HG02885 (cell line): ENCODE measurements at regions not wholly inside any gene's neighbourhood (a gene's known extent, or its start where the extent isn't known, plus 50 kb on each side); places are given as distances from the start of the nearest gene placed in this dataset.
"Not testable (repeated sequence)": the region's sequence is repeated elsewhere in the genome, so short reads cannot be mapped to it uniquely, and the experiment has no call there.

ENCODE experiments used
- ATAC-seq: cut with Tn5 transposase; IDR thresholded peaks from one replicate; pipeline ENCODE4 v1.9.1; 2021; ENCODE audit warnings: mild to moderate bottlenecking; ENCODE audit not compliant: unreplicated experiment, poor library complexity

- no peak for ATAC-seq
Measured at GRCh38 chr1:56286956-56287355, 292.4 kb downstream of the PLPP3 start.

- no peak for ATAC-seq
Measured at GRCh38 chr1:56286506-56286905, 292.9 kb downstream of the PLPP3 start.

DNA sequence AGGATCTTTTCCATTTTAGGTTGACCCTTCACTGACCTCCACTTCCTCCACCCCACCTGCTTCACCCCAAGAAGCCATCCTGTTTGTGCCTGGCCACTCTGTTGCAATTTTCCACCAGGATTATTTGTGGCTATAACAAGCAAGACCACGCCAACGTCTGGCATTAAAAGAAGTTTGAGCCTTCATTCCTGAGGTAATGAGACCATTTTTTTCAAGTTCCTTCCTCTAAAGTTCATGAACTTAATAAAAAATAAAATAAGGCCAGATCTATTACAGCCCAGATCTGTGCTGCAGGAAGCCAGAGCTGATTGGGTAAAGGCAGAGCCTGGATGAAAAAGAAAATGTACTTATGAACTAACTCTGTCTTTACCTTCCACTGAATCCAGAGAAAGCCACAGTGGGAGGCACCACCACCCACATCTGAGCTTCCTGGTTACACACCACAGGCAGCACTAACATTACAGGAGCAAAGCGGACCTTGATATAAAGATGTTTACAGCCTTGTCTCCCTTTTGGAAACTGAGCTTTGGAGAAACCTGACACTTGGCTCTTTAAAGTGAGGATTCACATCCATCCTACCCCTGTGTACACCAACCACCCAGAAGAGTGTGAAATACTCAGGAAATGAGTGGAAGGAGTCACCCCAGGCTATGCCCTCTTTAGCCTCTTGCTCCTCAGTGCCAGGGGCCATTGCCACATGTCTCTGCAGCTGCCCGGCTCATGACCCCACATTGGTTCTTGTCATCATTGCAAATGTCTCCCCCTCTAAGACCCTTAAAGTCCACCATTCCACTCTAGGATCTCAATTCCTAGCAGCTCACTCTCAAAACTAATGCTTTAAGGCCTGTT lies 293.6 kb downstream of the PLPP3 start:
- ATAC-seq = no peak

DNA sequence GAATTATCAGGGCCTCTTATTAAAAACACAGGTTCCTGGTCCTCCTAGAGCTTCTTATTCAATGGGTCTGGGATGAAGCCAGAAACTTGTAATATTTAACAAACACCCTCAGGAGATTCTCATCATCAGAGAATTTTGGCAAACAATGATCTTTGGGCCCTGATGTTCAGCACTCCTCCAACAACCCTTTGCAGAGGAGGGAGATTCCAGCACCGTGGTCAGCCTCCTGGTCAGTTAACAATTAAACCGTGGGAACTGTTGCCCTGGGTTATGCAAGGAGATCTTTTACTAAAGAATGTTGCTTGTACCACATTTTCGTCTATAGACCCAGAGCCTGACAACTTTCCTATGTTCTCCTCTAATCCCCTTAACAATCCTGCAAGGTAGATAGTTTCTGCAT lies 294.4 kb downstream of the PLPP3 start:
- ATAC-seq = no peak

DNA sequence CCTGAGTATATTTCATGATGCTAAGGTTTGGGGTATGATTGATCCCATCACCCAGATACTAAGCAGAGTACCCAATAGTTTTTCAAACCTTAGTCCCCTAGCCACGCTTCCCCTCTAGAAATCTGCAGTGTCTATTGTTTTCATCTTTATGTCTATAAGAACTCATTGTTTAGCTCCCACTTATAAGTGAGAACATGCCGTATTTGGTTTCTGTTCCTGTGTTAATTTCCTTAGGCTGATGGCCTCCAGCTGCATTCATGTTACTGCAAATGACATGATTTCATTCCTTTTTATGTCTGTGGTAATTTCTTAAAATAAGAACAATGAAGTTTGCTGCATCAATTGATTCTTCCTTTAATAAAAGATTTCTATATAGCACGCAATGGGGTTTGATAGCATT lies 301.3 kb downstream of the PLPP3 start:
- ATAC-seq = no peak

DNA sequence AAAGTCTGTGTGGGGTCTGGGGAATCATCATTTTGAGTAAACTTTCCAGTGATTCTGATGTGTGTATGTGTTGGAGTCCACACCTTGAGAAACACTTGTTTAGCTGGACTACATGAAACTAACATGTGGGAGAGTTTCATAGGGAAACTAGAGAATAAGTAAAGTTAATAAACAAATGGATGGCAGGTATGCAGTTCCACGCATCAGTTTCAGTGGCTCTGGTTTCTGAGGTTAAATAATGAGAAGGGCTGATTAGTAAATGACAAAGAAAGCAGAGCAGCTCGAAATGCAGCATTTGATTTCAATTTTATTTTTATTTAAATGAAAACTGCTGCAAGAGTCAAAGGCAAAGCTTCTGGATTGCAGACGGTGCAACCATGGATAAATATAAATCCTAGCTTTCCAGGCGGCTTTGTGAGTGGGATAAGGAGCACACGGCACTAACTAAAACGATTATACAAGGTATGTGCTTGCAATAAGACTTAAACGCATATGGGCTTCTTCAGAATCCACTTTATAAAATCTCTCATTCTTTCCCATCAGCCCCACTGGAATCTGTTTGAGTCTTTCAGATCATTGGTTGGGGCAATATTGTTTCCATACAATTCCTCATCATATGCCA lies 310.7 kb downstream of the PLPP3 start:
- ATAC-seq = no peak

GRCh38 chr1:56267611-56268010 lies 311.8 kb downstream of the PLPP3 start:
- ATAC-seq = no peak

GRCh38 chr1:56266359-56266758 lies 313.0 kb downstream of the PLPP3 start:
- ATAC-seq = no peak

GRCh38 chr1:56265216-56265615 lies 314.1 kb downstream of the PLPP3 start:
- no peak for ATAC-seq

GRCh38 chr1:56263908-56264307 lies 315.5 kb downstream of the PLPP3 start:
- ATAC-seq = no peak

GRCh38 chr1:56258371-56258770 lies 321.0 kb downstream of the PLPP3 start:
- ATAC-seq = no peak

DNA sequence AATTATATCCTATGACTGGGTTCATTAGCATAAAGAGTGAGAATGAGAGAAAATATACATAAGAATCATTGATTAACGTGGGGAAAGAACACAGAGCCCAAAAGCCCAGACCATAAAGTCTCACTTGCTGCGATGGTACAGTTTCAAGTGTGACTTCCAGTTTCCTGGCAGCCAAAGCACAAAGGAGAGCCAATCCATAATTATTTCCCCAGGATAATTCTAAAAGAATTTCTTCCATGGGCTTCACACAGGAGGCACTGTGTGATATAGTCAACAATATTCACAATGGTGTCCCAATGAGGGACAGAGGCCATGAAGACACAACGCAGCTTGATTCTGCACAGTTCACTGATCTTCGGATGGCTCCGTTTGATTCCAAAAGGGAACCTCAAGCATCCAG lies 321.6 kb downstream of the PLPP3 start:
- ATAC-seq = no peak

GRCh38 chr1:56256153-56257000 lies 323.0 kb downstream of the PLPP3 start:
- no peak for ATAC-seq

- ATAC-seq = no peak
Measured at GRCh38 chr1:56255516-56256152, 323.7 kb downstream of the PLPP3 start.

- ATAC-seq = no peak
Measured at GRCh38 chr1:56254130-56254529, 325.2 kb downstream of the PLPP3 start.

DNA sequence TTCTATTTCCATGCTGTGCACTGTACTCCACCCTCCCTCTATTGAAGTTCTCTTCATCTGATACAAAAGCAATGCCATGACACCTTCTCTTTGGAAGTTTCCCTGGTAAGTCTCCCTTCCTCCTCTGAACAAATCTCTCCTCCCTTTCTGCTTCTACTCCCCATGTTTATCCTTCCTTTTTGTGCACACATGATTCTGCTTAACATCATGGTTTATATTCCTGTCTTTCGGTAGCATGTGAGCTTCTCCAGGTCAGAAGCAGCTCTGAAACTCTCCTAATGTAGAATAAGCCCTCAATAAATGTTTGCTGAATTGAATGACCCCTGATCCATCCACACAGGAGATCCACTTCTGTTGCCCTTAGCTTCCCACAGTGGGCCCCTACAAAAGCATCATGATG lies 328.6 kb downstream of the PLPP3 start:
- ATAC-seq = no peak

- no peak for ATAC-seq
Measured at GRCh38 chr1:56249234-56249633, 330.1 kb downstream of the PLPP3 start.

- ATAC-seq = no peak
Measured at GRCh38 chr1:56248138-56248537, 331.2 kb downstream of the PLPP3 start.

DNA sequence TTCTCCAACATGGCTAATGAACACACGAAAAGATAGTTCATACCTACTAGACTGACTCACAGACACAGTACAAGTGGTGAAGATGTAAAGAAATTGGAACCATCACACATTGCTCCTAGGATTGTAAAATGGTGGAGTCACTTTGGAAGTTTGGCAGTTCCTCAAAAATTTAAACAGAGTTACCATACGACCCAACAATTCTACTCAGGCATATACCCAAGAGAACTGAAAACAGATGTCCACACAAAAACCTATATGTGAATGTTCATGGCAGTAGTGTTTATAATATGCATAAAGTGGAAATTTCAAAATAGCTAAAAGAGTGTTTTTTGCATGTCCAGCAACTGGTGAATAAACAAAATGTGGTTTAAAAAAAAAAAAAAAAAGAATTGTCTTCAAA lies 332.6 kb downstream of the PLPP3 start:
- not testable (repeated sequence) for ATAC-seq

GRCh38 chr1:56240400-56240799 lies 339.0 kb downstream of the PLPP3 start:
- ATAC-seq = no peak
